ENCODE measurements at regions not wholly inside any gene's neighbourhood (a gene's known extent, or its start where the extent isn't known, plus 50 kb on each side); places are given as distances from the start of the nearest gene placed in this dataset.

- H3K4me1 ChIP-seq (ENCODE audit: insufficient read depth, low read length) = peaks cover 2% of the 10 kb centered on the region
- H2AK5ac ChIP-seq (ENCODE audit: insufficient read length, low read length) = no peak overlapping the region
- no peak overlapping the region for H3K56ac ChIP-seq (ENCODE audit: insufficient read length, low read depth, low read length)
- Mint-ChIP-seq H3K27me3 (ENCODE audit: low read depth) (no peaks in the 10 kb centered on the region; the same call in 1 of the 2 replicates), H3K9me3 (no peaks in the 10 kb centered on the region), H3K27ac (no peak overlapping the region), H3K4me3 (no peak overlapping the region), H3K36me3 (ENCODE audit: insufficient read depth in 1 of 3, low read depth in 3 of 3) (no peaks in the 10 kb centered on the region; a peak in 2 of 7 replicates), H3K4me1 (peaks cover 34 to 36% of the 10 kb centered on the region in 2 experiments)
- no peaks in the 10 kb centered on the region for H3K27me3 ChIP-seq (ENCODE audit: insufficient read depth, low read length)
- H4K20me1 ChIP-seq (ENCODE audit: control insufficient read depth, insufficient read depth, insufficient read length) = no peaks in the 10 kb centered on the region
- no peak overlapping the region for H3K23ac ChIP-seq (ENCODE audit: insufficient read length, low read depth, low read length)
- H2AFZ ChIP-seq (ENCODE audit: low read length) = no peak overlapping the region
- no peak overlapping the region for H3T11ph ChIP-seq (ENCODE audit: low read length)
- no peak overlapping the region for H3K14ac ChIP-seq (ENCODE audit: insufficient read depth, low read length)
- no peak overlapping the region for H2BK20ac ChIP-seq (ENCODE audit: low read depth, low read length, poor library complexity, severe bottlenecking)
- no peak overlapping the region for H2BK12ac ChIP-seq (ENCODE audit: insufficient read length, low read depth, low read length)
- no peak overlapping the region for H3K9ac ChIP-seq (ENCODE audit: extremely low read depth, insufficient read length, low read length)
- no peak overlapping the region for H4K8ac ChIP-seq (replicated peaks; ENCODE audit: insufficient read length, low read depth, low read length)
- H3K23me2 ChIP-seq (ENCODE audit: insufficient read length, low read depth, low read length, poor library complexity, severe bottlenecking) = no peaks in the 10 kb centered on the region
- no peaks in the 10 kb centered on the region for H3K9me3 ChIP-seq (ENCODE audit: control insufficient read depth, low read depth, low read length)
- no peaks in the 10 kb centered on the region for H3K79me1 ChIP-seq (ENCODE audit: insufficient read depth, low read depth, low read length, poor library complexity, severe bottlenecking)
- no peak overlapping the region for H3K4me2 ChIP-seq (ENCODE audit: insufficient read depth, insufficient read length, low read length)
- H3K4ac ChIP-seq (ENCODE audit: low read depth, low read length) = no peak overlapping the region
- H3K27ac ChIP-seq (ENCODE audit: insufficient read length, low read depth, low read length) = no peak overlapping the region
- no peak for DNase-seq
- no peak overlapping the region for H2BK15ac ChIP-seq (ENCODE audit: low read depth, low read length)
- H3K18ac ChIP-seq (ENCODE audit: insufficient read length, low read depth, low read length) = no peak overlapping the region
- no peak for TF ChIP-seq CTCF (conservative IDR thresholded peaks at IDR 0.05)
- no CpG with 5 or more reads among the region's 4 CpGs for WGBS (ENCODE audit: extremely low coverage, insufficient read length, low lambda C conversion rate)
- no peaks in the 10 kb centered on the region for H3K79me2 ChIP-seq (ENCODE audit: insufficient read depth, low read length)
- H4K91ac ChIP-seq (ENCODE audit: insufficient read length, low read depth, low read length) = no peak overlapping the region
- no peak overlapping the region for H2BK5ac ChIP-seq (ENCODE audit: insufficient read length, low read length)
- H2BK120ac ChIP-seq (ENCODE audit: low read depth, low read length, poor library complexity, severe bottlenecking) = no peak overlapping the region
- no peak overlapping the region for H4K5ac ChIP-seq (ENCODE audit: insufficient read length, low read depth, low read length)
Observed at GRCh38 chr5:163248871-163249270, 188.5 kb upstream of the CCNG1 start.
